Stromal cell of bone marrow (primary cell): ENCODE measurements at regions not wholly inside any gene's neighbourhood (a gene's known extent, or its start where the extent isn't known, plus 50 kb on each side); places are given as distances from the start of the nearest gene placed in this dataset.
"Not testable (repeated sequence)": the region's sequence is repeated elsewhere in the genome, so short reads cannot be mapped to it uniquely, and the experiment has no call there.

Experiments
- DNase-seq: peaks from one replicate; pipeline ENCODE4 v3.0.0-alpha.2; 2012; ENCODE audit warnings: low read depth

DNA sequence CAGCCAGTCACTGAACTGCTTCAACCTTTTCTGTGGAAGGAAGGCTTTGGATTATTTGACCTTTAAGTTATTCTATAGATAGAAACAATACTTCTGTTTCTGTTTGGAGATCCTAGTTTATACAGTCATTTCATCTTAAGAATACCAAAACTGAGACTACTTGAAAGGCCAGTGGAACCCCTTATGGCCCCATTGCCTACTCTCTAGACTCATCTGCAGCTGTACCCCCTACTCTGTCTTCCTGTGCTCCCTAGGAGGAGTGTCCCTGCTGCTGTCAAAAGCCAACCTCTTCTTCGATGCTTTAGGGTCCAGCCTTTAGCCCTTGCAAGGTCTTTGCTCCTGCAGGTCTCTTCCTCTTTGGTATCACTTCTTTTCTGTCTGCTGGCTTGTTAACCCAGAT is 169.6 kb downstream of the EDEM1 start:
- no peak for DNase-seq

DNA sequence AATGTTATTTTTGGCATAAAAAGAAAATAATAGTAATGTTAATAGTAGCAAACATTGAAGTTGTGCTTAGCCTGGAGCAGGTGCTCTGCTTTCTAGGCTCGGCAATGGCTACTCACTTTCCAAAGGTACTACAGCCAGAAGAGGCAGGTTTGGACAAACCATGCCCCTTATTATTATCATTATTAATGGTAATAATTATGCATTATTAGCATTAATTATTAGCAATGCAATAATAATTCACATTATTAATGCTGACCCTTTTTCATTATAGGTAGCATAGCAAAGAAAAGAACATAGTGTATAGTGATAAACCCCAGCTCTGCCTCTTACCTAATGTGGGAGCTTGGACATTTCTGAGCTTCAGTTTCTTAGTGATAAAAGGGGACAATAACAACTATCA is 171.4 kb downstream of the EDEM1 start:
- DNase-seq, result no peak

DNA sequence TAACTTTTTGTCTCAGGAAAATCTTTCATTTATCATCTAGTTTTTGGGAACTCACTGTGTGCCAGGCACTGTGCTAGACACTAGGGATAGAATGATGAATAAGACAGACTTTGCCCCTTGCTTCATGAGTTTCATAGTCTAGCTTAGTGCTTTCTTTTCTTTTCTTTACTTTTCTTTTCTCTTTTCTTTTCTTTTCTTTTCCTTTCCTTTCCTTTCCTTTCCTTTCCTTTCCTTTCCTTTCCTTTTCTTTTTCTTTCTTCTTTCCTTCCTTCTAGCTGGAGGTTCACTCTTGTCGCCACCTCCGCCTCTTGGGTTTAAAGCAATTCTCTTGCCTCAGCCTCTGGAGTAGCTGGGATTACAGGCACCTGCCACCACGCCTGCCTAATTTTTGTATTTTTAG is 172.9 kb downstream of the EDEM1 start:
- DNase-seq, result no peak

DNA sequence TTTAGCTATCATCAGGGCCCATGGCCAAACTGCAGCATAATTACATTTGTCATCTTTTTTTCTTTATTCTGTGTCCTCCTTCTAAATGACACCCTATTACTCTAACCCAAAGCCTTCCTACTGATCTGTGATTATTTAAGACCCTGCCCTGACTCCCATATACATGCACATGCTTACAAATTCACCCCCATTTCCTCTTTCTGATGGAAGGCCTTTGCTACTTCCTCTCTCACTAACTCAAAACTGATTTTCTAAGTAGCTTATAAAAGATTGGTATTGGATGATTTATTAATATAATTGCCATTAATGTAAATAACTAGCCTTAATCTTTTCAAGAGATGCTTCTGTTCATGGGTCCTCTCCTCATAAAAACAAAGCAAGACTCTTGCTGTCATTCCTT is 179.2 kb downstream of the EDEM1 start:
- DNase-seq, result no peak

DNA sequence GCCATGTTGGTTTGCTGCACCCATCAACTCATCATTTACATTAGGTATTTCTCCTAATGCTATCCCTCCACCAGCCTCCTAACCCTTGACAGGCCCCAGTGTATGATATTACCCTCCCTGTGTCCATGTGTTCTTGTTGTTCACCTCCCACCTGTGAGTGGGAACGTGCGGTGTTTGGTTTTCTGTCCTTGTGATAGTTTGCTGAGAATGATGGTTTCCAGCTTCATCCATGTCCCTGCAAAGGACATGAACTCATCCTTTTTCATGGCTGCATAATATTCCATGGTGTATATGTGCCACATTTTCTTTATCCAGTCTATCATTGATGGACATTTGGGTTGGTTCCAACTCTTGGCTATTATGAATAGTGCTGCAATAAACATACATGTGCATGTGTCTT is 184.0 kb downstream of the EDEM1 start:
- DNase-seq, result not testable (repeated sequence)

DNA sequence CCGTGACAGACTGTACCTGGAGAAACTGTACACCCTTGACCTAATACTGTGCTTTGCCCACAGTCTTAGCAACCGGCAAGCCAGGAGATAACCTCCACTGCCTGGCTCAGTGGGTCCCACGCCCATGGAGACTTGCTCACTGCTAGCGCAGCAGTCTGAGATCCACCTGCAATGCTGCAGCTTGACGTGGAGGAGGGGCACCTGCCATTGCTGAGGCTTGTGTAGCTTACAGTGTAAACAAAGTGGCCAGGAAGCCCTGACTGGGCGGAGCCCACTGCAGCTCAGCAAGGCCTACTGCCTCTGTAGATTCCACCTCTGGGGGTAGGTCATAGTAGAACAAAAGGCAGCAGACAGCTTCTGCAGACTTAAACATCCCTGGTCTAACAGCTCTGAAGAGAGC is 189.3 kb downstream of the EDEM1 start:
- DNase-seq, result no peak

DNA sequence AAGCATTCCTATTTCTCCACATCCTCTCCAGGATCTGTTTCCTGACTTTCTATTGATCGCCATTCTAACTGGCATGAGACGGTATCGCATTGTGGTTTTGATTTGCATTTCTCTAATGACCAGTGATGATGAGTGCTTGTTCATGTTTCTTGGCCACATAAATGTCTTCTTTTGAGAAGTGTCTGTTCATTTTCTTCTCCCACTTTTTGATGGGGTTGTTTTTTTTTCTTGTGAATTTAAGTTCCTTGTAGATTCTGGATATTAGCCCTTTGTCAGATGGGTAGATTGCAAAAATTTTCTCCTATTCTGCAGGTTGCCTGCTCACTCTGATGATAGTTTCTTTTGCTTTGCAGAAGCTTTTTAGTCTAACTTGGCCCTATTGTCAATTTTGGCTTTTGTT is 191.8 kb downstream of the EDEM1 start:
- not testable (repeated sequence) for DNase-seq

DNA sequence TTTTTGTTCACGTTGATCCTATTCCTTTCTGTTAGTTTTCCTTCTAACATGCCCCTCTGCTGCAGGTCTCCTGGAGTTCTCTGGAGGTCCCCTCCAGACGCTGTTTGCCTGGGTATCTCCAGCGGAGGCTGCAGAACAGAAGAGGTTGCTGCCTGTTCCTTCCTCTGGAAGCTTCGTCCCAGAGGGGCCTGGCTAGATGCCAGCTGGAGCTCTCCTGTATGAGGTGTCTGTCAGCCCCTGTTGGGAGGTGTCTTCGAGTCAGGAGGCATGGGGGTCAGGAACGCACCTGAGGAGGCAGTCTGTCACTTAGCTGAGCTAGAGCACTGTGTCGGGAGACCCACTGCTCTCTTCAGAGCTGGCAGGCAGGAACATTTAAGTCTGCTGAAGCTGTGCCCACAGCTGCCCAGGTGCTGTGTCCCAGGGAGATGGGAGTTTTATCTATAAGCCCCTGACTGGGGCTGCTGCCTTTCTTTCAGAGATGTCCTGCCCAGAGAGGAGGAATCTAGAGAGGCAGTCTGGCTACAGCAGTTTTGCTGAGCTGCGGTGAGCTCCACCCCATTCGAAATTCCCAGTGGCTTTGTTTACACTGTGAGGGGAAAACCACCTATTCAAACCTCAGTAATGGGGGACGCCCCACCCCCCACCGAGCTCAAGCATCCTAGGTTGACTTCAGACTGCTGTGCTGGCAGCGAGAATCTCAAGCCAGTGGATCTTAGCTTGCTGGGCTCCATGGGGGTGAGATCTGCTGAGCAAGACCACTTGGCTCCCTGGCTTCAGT is 196.2 kb downstream of the EDEM1 start:
- not testable (repeated sequence) for DNase-seq

DNA sequence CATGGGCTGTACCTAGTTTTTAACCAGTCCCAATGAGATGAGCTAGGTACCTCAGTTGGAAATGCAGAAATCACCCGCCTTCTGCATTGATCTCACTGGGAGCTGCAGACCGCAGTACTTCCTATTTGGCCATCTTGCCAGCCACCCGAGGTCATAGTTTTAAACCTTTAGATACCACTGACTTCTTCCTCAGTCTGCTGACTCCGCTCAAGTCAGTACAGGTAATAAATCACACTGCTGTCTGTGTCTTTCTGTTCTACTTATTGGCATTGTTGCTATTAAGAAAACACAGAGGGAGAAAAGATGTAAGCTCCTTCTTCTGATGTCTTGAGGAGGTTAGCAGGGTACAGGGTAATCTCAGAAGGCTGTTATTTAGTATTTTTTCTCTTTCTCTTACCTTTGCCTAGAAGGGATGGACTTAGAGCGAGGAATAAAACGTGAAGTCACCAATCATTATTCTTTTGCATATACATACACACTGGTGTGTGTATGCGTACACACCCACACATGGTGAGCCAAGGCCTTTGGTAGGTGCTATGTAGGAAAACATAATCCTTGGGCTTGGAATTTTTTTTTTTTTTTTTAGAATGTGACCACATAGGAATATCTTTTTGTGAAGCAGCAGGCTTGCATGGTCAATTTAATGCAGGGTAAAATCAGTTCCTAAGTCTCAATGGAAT is 197.2 kb downstream of the EDEM1 start:
- DNase-seq, result no peak

DNA sequence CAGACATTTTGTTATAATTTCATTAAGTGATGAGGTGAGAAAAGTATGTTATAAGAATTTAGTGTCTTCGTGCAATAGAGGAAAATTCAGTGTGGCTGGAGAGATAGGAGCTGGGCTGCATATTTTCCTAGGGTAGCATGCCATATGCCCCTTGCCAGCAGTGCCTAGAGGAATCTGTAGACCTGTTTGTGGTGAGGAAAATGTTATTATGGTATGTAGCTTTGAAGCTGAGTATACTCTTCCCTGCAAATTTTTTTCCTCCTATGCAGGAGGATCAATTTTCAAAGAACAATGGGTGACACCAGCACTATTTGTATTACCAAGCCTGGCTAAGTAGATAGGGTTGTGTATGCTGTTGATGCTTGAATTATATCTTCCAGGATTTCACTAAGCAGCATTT is 200.6 kb downstream of the EDEM1 start:
- DNase-seq, result no peak

DNA sequence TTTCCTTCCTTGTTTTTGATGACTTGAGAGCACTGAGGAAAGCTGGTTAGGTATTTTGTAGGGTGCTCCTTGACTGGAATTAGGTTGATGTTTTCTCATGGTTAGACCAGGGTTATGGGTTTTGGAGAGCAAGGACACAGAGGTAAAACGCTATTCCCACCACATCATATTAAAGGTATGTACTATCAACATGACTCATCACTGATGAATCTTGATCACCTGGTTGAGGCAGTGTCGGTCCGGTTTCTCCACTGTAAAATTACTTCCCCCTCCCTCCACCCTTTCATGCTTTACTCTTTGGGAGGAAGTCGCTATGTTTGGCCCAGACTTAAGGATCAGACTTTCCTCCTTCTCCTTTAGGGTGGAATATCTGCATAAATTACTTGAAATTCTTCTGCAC is 201.6 kb downstream of the EDEM1 start:
- DNase-seq, result no peak

DNA sequence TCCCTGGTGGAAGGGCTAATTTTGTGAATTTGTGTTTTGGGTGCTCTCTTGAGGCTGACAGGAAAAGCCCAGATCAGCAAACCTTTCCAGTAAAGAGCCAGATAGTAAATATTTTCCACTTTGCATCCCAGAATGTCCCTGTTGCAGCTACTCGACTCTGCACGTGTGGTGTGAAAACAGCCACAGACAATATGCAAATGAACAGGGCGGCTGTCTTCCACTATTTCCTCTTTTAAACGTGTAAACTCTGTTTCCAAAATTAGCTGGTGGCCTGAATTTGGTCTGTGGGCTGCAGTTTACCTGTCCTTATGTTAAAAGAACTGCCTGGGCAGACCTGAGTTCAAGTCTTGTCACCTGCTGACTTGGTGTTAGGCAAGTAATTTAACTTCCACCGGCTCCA is 202.7 kb downstream of the EDEM1 start:
- DNase-seq, result no peak

DNA sequence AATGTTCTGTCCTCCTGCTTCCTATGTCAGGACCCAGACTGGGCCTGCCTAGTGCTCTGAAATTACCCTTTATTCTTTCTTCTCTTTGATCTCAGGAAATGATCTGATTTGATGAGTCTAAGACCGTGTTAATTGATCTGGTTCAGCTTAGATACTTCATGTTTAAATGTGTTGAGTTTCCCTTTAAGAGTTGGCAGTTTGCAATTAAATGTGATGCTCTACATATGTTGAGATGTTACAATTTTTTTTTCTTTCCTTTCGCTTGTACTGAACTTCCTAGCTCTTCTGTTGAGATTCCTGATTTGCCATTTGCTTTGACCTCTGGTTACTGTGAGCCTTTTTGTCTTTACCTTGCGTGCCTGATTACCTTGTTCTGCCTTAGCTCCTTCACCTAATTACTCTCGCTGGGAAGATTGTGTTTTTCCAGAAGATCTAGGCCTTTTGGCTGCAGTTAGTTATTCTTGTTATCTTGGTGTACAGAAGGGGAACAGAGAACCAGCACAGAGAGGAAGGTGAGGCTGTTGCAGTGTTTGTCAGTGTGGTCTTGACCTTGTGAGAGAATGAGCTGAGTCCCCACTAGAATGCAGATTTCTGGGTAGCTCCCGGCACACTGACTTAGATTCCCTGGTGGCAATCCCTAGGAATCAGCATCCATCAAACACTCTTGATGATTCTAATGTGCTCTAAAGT is 203.6 kb downstream of the EDEM1 start:
- no peak for DNase-seq

DNA sequence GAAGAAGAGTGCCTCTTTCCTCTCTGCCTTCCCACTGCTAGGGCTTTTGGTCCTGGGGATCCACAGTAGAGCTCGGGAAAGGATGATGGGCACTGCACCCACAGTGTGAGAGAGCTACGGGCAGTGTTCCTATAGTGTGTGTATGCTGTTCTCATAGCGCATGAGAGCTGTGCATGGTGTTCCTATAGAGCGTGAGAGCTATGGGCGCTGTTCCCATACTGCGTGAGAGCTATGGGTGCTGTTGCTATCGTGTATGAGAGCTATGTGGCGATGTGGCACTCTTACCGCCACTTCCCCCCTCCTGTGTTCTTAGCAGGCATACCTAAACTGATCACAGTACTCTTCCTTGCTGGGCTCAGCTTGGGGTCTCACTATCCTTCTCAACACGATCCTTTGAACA is 213.5 kb downstream of the EDEM1 start:
- DNase-seq, result no peak

DNA sequence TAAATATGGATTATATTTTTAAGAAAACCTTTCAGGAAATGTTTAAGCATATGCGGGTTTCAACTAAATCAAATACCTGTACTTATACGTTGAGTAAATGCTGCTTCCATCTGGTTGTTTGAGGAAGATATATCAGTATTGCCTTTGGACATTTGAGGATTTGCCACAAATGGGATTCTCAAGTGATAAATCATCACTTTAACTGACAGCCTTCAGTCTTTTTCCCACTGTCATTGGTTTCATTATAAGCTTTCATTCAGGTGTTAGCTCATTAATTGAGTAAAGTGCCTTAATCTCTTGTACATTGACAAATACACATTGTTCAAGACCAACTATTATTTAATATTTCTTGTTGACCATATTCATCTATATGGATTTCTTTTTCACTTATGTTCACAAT is 217.2 kb downstream of the EDEM1 start:
- DNase-seq, result no peak

DNA sequence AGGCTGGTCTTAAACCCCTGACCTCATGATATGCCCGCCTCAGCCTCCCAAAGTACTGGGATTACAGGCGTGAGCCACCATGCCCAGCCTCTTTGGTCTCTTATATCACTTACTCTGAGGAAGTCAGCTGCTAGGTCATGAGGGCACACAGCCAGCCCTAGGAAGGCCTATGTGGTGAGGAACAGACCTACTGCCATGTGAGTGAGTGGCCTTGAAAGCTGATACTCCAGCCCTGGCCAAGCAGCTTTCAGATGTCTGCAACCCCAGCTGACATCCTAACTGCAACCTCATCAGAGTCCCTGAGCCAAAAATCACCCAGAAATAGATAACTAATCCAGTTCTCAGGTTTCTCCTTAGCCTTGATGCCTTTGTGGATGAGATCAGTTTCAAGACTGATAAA is 224.3 kb downstream of the EDEM1 start:
- DNase-seq, result no peak

DNA sequence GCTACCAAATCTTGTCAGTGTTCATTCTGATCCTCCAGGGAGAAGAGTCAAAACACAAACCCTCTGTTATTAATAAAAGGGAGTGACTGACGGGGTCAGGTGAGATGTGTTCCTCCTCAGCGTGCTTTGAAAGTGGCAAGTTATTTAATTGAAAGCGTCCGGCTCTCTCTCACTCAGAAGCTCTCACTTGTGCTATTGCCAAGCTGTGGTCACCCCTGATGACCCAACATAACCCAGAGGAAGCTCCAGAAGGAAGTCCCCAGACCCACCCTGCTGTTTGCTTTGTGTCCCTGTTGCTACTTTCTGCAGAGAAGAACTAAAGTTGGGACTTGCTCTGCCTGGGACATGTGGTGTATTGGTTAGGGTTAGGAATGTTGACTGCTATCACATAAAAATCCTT is 235.6 kb downstream of the EDEM1 start:
- no peak for DNase-seq

DNA sequence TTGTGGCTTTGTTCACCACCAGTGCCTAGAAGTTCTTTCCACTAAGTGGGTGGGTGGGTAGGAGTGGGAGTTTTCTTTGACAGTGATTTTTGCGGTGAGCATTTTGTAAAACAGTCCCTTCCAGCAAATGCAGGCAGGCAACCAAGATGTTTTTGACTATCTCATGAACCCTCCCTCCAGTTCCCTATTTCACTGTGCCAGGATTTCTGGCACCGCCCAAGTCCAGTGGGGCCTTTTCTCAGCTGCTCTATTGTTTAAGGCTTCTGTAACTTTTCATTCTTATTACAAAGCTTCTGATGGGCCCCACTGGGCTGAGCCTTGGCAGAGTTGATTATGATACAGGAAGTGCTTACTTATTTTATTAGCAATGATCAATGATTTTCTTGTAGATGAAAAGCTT is 236.0 kb downstream of the EDEM1 start:
- no peak for DNase-seq

DNA sequence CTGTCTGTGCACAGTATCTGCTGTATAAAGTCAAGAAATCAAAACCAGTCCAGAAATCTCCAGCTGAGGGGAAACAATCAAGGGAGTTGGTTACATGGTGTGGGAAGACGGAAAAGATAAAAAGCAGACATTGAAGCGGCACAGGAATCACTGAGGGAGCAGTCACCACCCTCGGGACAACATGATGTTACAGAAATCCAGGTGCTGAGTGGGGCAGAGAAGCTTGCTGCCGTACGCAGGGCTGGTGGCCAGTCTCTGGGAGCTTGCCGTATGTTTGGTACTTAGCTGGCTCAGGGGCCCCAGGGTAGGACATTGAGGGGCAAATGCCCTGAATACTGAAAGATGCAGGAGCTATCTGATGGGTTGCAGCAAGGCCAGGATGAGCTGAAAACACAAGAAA is 237.9 kb downstream of the EDEM1 start:
- DNase-seq, result no peak

DNA sequence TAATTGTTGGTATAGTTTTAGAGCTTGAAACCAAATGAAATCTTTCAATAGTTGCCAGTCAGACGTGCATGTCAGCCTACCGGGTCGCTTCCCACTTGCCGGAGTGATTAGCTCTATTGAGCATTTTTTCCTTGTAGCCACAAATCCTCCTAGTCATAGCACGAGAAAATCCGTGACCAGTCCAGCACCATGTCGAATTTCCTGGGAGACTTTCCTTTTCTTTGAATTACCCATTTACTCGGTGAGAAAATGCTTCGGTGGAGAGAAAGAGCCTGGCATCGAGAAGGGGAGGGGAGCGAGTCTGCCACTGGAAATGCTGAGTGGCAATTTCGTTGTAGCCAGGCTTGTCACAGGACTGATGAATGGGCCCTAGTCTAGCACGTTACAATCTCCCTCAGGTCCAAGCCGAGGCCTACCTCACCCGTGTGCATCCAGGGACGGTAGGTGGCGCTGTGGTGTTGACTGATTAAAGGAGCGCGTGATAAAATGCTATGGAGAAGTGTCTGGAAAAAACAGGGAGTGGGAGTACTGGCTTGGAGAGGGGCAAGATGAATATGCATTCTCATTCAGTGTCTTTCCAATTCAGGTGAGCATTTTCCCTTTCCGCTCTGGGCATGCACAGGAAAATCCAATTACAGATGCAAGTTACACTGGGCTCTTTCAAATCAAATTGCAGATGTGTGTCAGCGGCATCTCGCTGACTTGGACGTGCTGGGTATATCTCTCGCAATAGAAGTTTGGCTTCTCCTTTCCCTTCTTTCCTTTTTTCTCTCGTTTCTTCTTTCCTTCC is 238.8 kb downstream of the EDEM1 start:
- peak; percentile 29 for DNase-seq

DNA sequence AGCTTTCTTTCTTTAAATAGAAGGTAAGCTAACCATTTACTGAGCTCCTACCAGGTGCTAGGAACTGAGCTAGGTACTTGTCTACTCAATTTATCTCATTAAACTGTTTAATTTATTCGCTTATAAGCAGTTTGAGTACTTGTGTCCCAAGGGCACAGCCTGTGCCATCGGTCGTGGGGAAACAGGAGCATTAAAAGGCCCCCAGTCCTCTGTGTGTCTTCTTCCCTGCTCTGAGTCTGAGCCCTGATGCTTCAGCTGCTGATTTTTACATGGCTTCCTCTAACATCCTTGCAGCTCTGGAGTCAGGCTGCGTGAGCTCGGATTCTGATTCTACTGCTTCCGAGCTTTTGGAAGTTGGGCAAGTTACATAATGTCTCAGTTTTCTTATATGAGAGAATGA is 239.5 kb downstream of the EDEM1 start:
- DNase-seq, result no peak

DNA sequence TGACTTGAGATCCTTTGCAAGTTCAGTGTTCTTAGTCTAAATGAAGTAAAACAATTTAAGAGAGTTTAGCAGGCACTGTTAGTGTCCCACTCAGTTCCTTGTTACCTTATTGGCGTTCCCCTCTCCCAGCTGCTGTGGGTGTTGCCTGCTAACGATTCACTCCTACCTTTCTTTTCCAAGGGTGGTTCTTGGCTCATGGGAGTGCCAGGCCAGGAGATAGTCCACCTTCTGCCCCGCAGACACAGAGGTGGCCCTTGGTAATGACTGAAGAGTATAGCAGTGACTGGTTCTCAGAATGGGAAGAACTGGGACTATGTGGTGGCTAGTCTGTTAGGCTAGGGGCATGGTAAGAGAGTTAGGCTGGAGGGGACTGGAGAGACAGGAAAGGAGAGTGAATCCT is 240.4 kb downstream of the EDEM1 start:
- no peak for DNase-seq
